IMR-90 (cell line): ENCODE measurements at regions not wholly inside any gene's neighbourhood (a gene's known extent, or its start where the extent isn't known, plus 50 kb on each side); places are given as distances from the start of the nearest gene placed in this dataset.

Source experiments
- ATAC-seq: fragments of 200-7000 bp; cut with Tn5 transposase; 2 replicates; pipeline ENCODE4 v1.9.1; 2020; ENCODE audit warnings: low read depth, mild to moderate bottlenecking, moderate library complexity
- BruUV-seq: library from RNA; stranded (reverse); fragments of 400-500 nt; replicated peaks from 2 replicates; lab custom pipeline; 2021; lab: Mats Ljungman, UMichigan
- CTCF ChIA-PET: fragments of 300-600 bp; formaldehyde crosslinking; extraction: SDS; loops from one replicate; lab custom pipeline; 2021; ENCODE audit warnings: antibody characterized with exemption; lab: Yijun Ruan, JAX
- POLR2A ChIA-PET: fragments of 300-600 bp; sonication (Branson Sonifier 250); formaldehyde crosslinking; loops from one replicate; lab custom pipeline; 2022; ENCODE audit warnings: antibody characterized with exemption; ENCODE audit not compliant: unreplicated experiment; lab: Charles Lee
- DNase-seq: peaks from one replicate; pipeline ENCODE4 v3.0.0; 2013
- H2AFZ ChIP-seq: replicated peaks from 2 replicates; pipeline ENCODE3; 2013; ENCODE audit warnings: low read length, mild to moderate bottlenecking; ENCODE audit not compliant: poor library complexity
- H2AK5ac ChIP-seq: 2 replicates; pipeline ENCODE4 v1.6.1; 2013; ENCODE audit warnings: low read depth, low read length, inconsistent platforms
- H2AK9ac ChIP-seq: replicated peaks from 2 replicates; pipeline ENCODE3; 2013; ENCODE audit warnings: mild to moderate bottlenecking, low read depth, low read length, moderate library complexity; ENCODE audit not compliant: poor library complexity
- H2BK120ac ChIP-seq: 2 replicates; pipeline ENCODE4 v1.6.1; 2013; ENCODE audit warnings: low read depth, low read length, inconsistent platforms
- H2BK15ac ChIP-seq: 3 replicates; pipeline ENCODE4 v1.6.1; 2013; ENCODE audit warnings: low read depth, low read length, inconsistent platforms
- H2BK20ac ChIP-seq: 2 replicates; pipeline ENCODE4 v1.6.1; 2013; ENCODE audit warnings: low read depth, mild to moderate bottlenecking, inconsistent platforms, low read length, moderate library complexity
- H2BK5ac ChIP-seq: 2 replicates; pipeline ENCODE4 v1.6.1; 2013; ENCODE audit warnings: mild to moderate bottlenecking, low read depth, low read length, inconsistent platforms; ENCODE audit not compliant: poor library complexity, severe bottlenecking
- H3K14ac ChIP-seq: replicated peaks from 2 replicates; pipeline ENCODE4 v1.6.1; 2013; ENCODE audit warnings: low read depth, low read length, inconsistent platforms
- H3K18ac ChIP-seq: 2 replicates; pipeline ENCODE4 v1.6.1; 2013; ENCODE audit warnings: low read depth, low read length, control low read depth
- H3K23ac ChIP-seq: 2 replicates; pipeline ENCODE4 v1.6.1; 2013; ENCODE audit warnings: low read depth, low read length, inconsistent platforms
- H3K27ac ChIP-seq: 2 replicates; pipeline ENCODE4 v1.5.1; 2013; ENCODE audit warnings: mild to moderate bottlenecking, control low read depth, low read length; ENCODE audit not compliant: insufficient read depth
- H3K27me3 ChIP-seq: 2 replicates; pipeline ENCODE4 v1.6.1; 2013; ENCODE audit warnings: low read length; ENCODE audit not compliant: control insufficient read depth, insufficient read depth
- H3K36me3 ChIP-seq: 2 replicates; pipeline ENCODE4 v1.6.1; 2013; ENCODE audit warnings: low read length, mixed read lengths; ENCODE audit not compliant: control insufficient read depth, insufficient read depth
- H3K4ac ChIP-seq: 2 replicates; pipeline ENCODE4 v1.6.1; 2013; ENCODE audit warnings: low read depth, low read length, inconsistent platforms
- H3K4me1 ChIP-seq: 2 replicates; pipeline ENCODE4 v1.6.1; 2013; ENCODE audit warnings: low read length, mixed read lengths; ENCODE audit not compliant: control insufficient read depth, insufficient read depth
- H3K4me2 ChIP-seq: 2 replicates; pipeline ENCODE4 v1.6.1; 2013; ENCODE audit warnings: low read depth, mild to moderate bottlenecking, control low read depth, low read length, moderate library complexity
- H3K4me3 ChIP-seq: 2 replicates; pipeline ENCODE4 v1.5.1; 2013; ENCODE audit warnings: low read depth, mild to moderate bottlenecking, control low read depth, low read length, moderate library complexity; ENCODE audit not compliant: insufficient read depth
- H3K56ac ChIP-seq: 2 replicates; pipeline ENCODE4 v1.6.1; 2013; ENCODE audit warnings: low read length, inconsistent platforms; ENCODE audit not compliant: insufficient read depth; ENCODE audit errors: extremely low read depth
- H3K79me1 ChIP-seq, 2 experiments: 2 replicates each; pipeline ENCODE4 v1.6.1; 2013; ENCODE audit warnings: low read length in 2 of 2, inconsistent platforms in 1 of 2, low read depth in 1 of 2
- H3K9ac ChIP-seq: 2 replicates; pipeline ENCODE4 v1.6.1; 2013; ENCODE audit warnings: low read depth, low read length, control low read depth
- H3K9me1 ChIP-seq: 2 replicates; pipeline ENCODE4 v1.6.1; 2013; ENCODE audit warnings: low read length, inconsistent platforms; ENCODE audit not compliant: insufficient read depth
- H3K9me3 ChIP-seq: 2 replicates; pipeline ENCODE4 v1.6.1; 2013; ENCODE audit warnings: low read length; ENCODE audit not compliant: control insufficient read depth, insufficient read depth
- H4K20me1 ChIP-seq: 2 replicates; pipeline ENCODE4 v1.6.1; 2013; ENCODE audit warnings: low read length, inconsistent platforms; ENCODE audit not compliant: insufficient read depth
- H4K5ac ChIP-seq: 2 replicates; pipeline ENCODE4 v1.6.1; 2013; ENCODE audit warnings: mild to moderate bottlenecking, low read depth, low read length, control low read depth
- H4K8ac ChIP-seq, 2 experiments: 2 replicates each; pipeline ENCODE4 v1.6.1; 2013; ENCODE audit warnings: low read depth in 2 of 2, low read length in 2 of 2, control low read depth in 1 of 2, inconsistent platforms in 1 of 2
- H4K91ac ChIP-seq: 2 replicates; pipeline ENCODE4 v1.6.1; 2013; ENCODE audit warnings: low read depth, low read length, inconsistent platforms; ENCODE audit not compliant: insufficient read depth
- BHLHE40 ChIP-seq: fragments of 150-350 bp; IDR thresholded peaks from 2 replicates; pipeline ENCODE4 v1.6.1; 2016; ENCODE audit warnings: mild to moderate bottlenecking, low read depth, low read length
- CEBPB ChIP-seq: IDR thresholded peaks from 2 replicates; pipeline ENCODE4 v1.6.1; 2012; ENCODE audit warnings: low read depth, low read length, improper control_type of control experiment
- CHD1 ChIP-seq: IDR thresholded peaks from 2 replicates; pipeline ENCODE4 v1.6.1; 2012; ENCODE audit warnings: low read depth, low read length, improper control_type of control experiment
- MAZ ChIP-seq: IDR thresholded peaks from 2 replicates; pipeline ENCODE4 v1.6.1; 2012; ENCODE audit warnings: low read depth, mild to moderate bottlenecking, low read length, improper control_type of control experiment, moderate library complexity, borderline replicate concordance
- RAD21 ChIP-seq: IDR thresholded peaks from 2 replicates; pipeline ENCODE4 v1.6.1; 2012; ENCODE audit warnings: low read length, improper control_type of control experiment
- RCOR1 ChIP-seq: IDR thresholded peaks from 2 replicates; pipeline ENCODE4 v1.6.1; 2012; ENCODE audit warnings: mild to moderate bottlenecking, low read length, improper control_type of control experiment; ENCODE audit not compliant: insufficient replicate concordance
- SMC3 ChIP-seq: fragments of 150-350 bp; IDR thresholded peaks from 2 replicates; pipeline ENCODE4 v1.6.1; 2016; ENCODE audit warnings: low read depth, mild to moderate bottlenecking, antibody characterized with exemption, low read length, moderate library complexity
- WGBS, 2 experiments: methylation state at CpG; one replicate each; pipeline versions ENCODE4 v1.1.5 to v1.1.7; 2013; ENCODE audit warnings: missing lambda C conversion rate in 2 of 2; ENCODE audit not compliant: insufficient read length in 1 of 2; ENCODE audit errors: extremely low coverage in 2 of 2; 5-methylcytosine and 5-hydroxymethylcytosine counted together
- dilution Hi-C: fragments of 300-500 bp; cut with HindIII; formaldehyde crosslinking; loops from one replicate; pipeline ENCODE4 v1.14.3; 2018; ENCODE audit warnings: low sequenced_read_pairs; ENCODE audit not compliant: unreplicated experiment
- in situ Hi-C: fragments of 300-500 bp; cut with MboI; formaldehyde crosslinking; loops from 3 replicates; pipeline ENCODE4 v1.14.3; 2019; ENCODE audit warnings: low sequenced_read_pairs, inconsistent platforms, mixed read lengths
- intact Hi-C: fragments of 100-400 bp; cut with micrococcal nuclease; formaldehyde crosslinking; loops from 2 replicates; pipeline ENCODE4 v1.10.0; 2022
- TF ChIP-seq, protein P1 (sequence below): fragments of 150-350 bp; IDR thresholded peaks from 2 replicates; pipeline ENCODE4 v1.6.1; 2016; ENCODE audit warnings: low read depth, mild to moderate bottlenecking, low read length, moderate library complexity, borderline replicate concordance
- TF ChIP-seq, protein P2 (sequence below): fragments of 150-350 bp; IDR thresholded peaks from 2 replicates; pipeline ENCODE4 v1.6.1; 2017; ENCODE audit warnings: mild to moderate bottlenecking, antibody characterized with exemption, low read length, low read depth
- TF ChIP-seq, protein P3 (sequence below): conservative IDR thresholded peaks from 2 replicates; pipeline ENCODE4 v1.5.1; 2012; ENCODE audit warnings: mild to moderate bottlenecking, low read depth, low read length, improper control_type of control experiment

DNA sequence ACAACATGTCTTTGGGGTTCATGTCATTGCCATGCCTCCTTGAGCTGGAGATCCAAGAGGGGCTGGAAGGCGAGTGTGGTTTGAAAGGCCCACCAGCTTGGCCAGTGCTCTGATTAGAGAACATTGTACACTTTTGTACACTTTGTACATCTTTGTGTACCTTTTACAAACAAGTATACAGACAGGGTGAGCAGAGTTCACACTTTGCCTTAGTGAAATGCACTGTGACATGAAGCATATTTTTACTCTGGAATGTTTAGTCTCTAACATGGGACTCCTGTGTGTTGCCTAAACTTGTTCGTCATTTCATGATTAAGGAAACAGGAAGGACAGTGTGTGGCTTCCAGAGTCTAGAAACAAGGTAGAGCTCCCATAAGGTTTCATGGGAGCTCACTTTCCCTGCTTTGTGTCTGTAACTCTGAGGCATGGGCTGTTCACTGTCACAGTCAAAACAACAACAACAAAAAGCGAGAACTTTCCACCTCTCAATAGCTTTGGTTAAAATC lies 225.8 kb upstream of the SOX4 start:
- in situ Hi-C loops: no loop called here
- H3K9me1 ChIP-seq: peaks cover 2% of the 10 kb centered on the region; the same call in 1 of the 2 replicates
- dilution Hi-C loops: no loop called here
- no peaks in the 10 kb centered on the region for H3K36me3 ChIP-seq
- no peak overlapping the region for H2AK9ac ChIP-seq
- H3K4me1 ChIP-seq: no peaks in the 10 kb centered on the region
- H3K9me3 ChIP-seq: no peaks in the 10 kb centered on the region
- H3K79me1 ChIP-seq: no peaks in the 10 kb centered on the region
- CTCF ChIA-PET: interaction anchor here (0.5 to 0.8 kb wide), 3 partner anchors 604 to 856 kb away, joined by 3 to 4 read pairs (median 3); no protein-coding TSS in a partner anchor
- H3K14ac ChIP-seq: no peak overlapping the region
- no peak overlapping the region for H4K5ac ChIP-seq
- no peak overlapping the region for H4K91ac ChIP-seq
- ATAC-seq: no peak
- H2AK5ac ChIP-seq: no peak overlapping the region
- H4K8ac ChIP-seq: no peak overlapping the region
- WGBS, 2 experiments: 67% methylated on average over 1 of the region's 3 CpGs; no CpG with 5 or more reads in 1 of the 2 experiments
- no peak overlapping the region for H3K18ac ChIP-seq
- no peak overlapping the region for H3K56ac ChIP-seq
- no peak overlapping the region for H3K4me2 ChIP-seq
- H2BK15ac ChIP-seq: no peak overlapping the region
- no peak overlapping the region for H2BK5ac ChIP-seq
- peaks cover 2% of the 10 kb centered on the region; the same call in 1 of the 2 replicates for H3K27me3 ChIP-seq
- no peak overlapping the region for H2BK120ac ChIP-seq
- BruUV-seq: no TSS peak
- no peak overlapping the region for H2AFZ ChIP-seq
- TF ChIP-seq, protein P1, sequence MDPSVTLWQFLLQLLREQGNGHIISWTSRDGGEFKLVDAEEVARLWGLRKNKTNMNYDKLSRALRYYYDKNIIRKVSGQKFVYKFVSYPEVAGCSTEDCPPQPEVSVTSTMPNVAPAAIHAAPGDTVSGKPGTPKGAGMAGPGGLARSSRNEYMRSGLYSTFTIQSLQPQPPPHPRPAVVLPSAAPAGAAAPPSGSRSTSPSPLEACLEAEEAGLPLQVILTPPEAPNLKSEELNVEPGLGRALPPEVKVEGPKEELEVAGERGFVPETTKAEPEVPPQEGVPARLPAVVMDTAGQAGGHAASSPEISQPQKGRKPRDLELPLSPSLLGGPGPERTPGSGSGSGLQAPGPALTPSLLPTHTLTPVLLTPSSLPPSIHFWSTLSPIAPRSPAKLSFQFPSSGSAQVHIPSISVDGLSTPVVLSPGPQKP: no peak
- TF ChIP-seq RCOR1: no peak
- TF ChIP-seq CHD1: no peak
- no peak for TF ChIP-seq RAD21
- TF ChIP-seq CEBPB: no peak
- no peak for TF ChIP-seq BHLHE40
- TF ChIP-seq, protein P2, sequence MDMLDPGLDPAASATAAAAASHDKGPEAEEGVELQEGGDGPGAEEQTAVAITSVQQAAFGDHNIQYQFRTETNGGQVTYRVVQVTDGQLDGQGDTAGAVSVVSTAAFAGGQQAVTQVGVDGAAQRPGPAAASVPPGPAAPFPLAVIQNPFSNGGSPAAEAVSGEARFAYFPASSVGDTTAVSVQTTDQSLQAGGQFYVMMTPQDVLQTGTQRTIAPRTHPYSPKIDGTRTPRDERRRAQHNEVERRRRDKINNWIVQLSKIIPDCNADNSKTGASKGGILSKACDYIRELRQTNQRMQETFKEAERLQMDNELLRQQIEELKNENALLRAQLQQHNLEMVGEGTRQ: no peak
- TF ChIP-seq MAZ: no peak
- no peak for TF ChIP-seq SMC3
- TF ChIP-seq, protein P3, sequence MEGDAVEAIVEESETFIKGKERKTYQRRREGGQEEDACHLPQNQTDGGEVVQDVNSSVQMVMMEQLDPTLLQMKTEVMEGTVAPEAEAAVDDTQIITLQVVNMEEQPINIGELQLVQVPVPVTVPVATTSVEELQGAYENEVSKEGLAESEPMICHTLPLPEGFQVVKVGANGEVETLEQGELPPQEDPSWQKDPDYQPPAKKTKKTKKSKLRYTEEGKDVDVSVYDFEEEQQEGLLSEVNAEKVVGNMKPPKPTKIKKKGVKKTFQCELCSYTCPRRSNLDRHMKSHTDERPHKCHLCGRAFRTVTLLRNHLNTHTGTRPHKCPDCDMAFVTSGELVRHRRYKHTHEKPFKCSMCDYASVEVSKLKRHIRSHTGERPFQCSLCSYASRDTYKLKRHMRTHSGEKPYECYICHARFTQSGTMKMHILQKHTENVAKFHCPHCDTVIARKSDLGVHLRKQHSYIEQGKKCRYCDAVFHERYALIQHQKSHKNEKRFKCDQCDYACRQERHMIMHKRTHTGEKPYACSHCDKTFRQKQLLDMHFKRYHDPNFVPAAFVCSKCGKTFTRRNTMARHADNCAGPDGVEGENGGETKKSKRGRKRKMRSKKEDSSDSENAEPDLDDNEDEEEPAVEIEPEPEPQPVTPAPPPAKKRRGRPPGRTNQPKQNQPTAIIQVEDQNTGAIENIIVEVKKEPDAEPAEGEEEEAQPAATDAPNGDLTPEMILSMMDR: no peak
- intact Hi-C loops: no loop called here
- no peak overlapping the region for H3K23ac ChIP-seq
- no peaks in the 10 kb centered on the region for H4K20me1 ChIP-seq
- H2BK20ac ChIP-seq: no peak overlapping the region
- no peak overlapping the region for H3K9ac ChIP-seq
- DNase-seq: no peak
- H3K4ac ChIP-seq: no peak overlapping the region
- H3K27ac ChIP-seq: no peak overlapping the region
- POLR2A ChIA-PET: no interaction called here
- H3K4me3 ChIP-seq: no peak overlapping the region
